ENCODE measurements at regions not wholly inside any gene's neighbourhood (a gene's known extent, or its start where the extent isn't known, plus 50 kb on each side); places are given as distances from the start of the nearest gene placed in this dataset.

DNA sequence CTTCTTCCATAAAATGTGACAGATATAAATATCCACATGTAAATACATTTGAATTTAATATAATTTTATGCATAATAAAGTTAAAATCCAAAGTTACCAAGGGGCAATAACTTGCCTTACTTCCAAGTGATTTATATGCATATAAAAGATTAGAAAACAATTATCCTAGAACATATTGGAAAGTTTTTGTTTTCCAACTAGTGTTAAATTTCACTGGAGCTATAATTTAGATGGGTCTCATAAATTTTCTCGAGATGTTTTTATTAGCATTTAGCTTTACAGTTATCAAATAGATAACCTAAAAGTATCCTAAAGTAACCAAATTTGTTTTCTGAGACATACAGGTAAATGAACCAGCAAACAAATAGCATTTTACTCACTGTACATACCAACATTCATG, 225.3 kb downstream of the SPRY2 start:
- Histone ChIP-seq H3K27ac (ENCODE audit: low read depth, low read length) (no peak overlapping the region), H3K4me3 (ENCODE audit: low read length in 2 of 2) (no peak overlapping the region), H3K27me3 (ENCODE audit: insufficient read depth, low read length) (no peaks in the 10 kb centered on the region), H3K36me3 (ENCODE audit: insufficient read depth, low read length) (no peaks in the 10 kb centered on the region), H3K4me1 (ENCODE audit: insufficient read depth, low read length) (no peaks in the 10 kb centered on the region), H3K9me3 (ENCODE audit: control insufficient read depth in 1 of 2, low read length in 2 of 2) (no peaks in the 10 kb centered on the region)
- ChIA-PET CTCF (ENCODE audit: partially characterized antibody) (no interaction called here), POLR2A (ENCODE audit: partially characterized antibody) (interaction anchor here (0.6 kb wide), 1 partner anchor 26 kb away, joined by 3 read pairs; no protein-coding TSS in a partner anchor)
- peaks cover 0 to 1% of the 10 kb centered on the region in 2 donors for H3K27me3 Mint-ChIP-seq
- no peak overlapping the region for H3K27ac Mint-ChIP-seq
- H3K4me1 Mint-ChIP-seq = no peaks in the 10 kb centered on the region
- peaks cover 0 to 4% (median 0%) of the 10 kb centered on the region in 8 donors for H3K9me3 Mint-ChIP-seq
- intact Hi-C loops (cut with micrococcal nuclease) = no loop called here
- no peak for DNase-seq
- no peaks in the 10 kb centered on the region for H3K36me3 Mint-ChIP-seq
- no peak overlapping the region for H3K4me3 Mint-ChIP-seq

DNA sequence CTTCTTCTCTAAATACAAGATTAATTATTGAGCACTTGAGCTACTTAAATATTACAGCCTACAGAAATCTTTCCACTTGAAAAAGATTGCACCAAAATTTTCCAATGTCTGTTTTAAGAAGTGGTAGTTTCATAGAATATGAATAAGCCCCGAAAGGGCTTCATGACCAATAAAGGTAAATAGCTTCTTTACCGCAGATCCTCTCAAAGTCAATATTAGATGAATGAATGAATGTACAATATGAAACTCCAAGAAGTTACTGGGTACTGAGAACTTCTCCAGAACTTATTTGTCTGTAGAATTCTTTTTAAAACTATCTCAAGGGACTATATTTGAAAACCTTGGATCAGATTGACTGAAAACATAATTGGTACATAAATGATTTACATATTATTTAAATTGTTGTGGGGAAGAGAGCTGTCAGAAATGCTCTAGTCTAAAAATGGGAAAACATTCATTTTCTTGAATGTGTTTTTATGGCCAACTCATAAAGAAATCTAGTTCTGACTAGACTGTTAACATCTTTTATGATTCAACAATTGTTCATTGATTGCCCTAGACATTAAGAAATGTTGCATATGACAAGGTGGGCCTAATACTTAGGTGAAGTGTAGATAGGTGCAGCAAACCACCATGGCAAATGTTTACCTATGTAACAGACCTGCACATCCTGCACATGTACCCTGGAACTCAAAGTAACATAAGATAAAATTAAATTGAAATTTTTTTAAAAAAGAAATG, 227.0 kb downstream of the SPRY2 start:
- H3K27me3 Mint-ChIP-seq = peaks cover 0 to 1% of the 10 kb centered on the region in 2 donors
- peaks cover 0 to 5% (median 1%) of the 10 kb centered on the region in 8 donors for H3K9me3 Mint-ChIP-seq
- H3K27ac ChIP-seq (ENCODE audit: low read depth, low read length) = no peak overlapping the region
- H3K4me1 Mint-ChIP-seq = no peaks in the 10 kb centered on the region
- H3K27ac Mint-ChIP-seq = no peak overlapping the region
- H3K4me3 ChIP-seq (ENCODE audit: low read length in 2 of 2) = no peak overlapping the region
- intact Hi-C loops (cut with micrococcal nuclease) = no loop called here
- no peak for DNase-seq
- CTCF ChIA-PET (ENCODE audit: partially characterized antibody) = no interaction called here
- H3K36me3 Mint-ChIP-seq = no peaks in the 10 kb centered on the region
- POLR2A ChIA-PET (ENCODE audit: partially characterized antibody) = no interaction called here
- no peaks in the 10 kb centered on the region for H3K9me3 ChIP-seq (ENCODE audit: control insufficient read depth in 1 of 2, low read length in 2 of 2)
- no peaks in the 10 kb centered on the region for H3K36me3 ChIP-seq (ENCODE audit: insufficient read depth, low read length)
- H3K4me1 ChIP-seq (ENCODE audit: insufficient read depth, low read length) = no peaks in the 10 kb centered on the region
- no peak overlapping the region for H3K4me3 Mint-ChIP-seq
- H3K27me3 ChIP-seq (ENCODE audit: insufficient read depth, low read length) = no peaks in the 10 kb centered on the region

GRCh38 chr13:80109303-80109702, 231.6 kb downstream of the SPRY2 start:
- no peaks in the 10 kb centered on the region for H3K27me3 Mint-ChIP-seq
- no peak for DNase-seq
- no peaks in the 10 kb centered on the region for H3K36me3 Mint-ChIP-seq
- peaks cover 0 to 12% (median 2%) of the 10 kb centered on the region in 8 donors for H3K9me3 Mint-ChIP-seq
- H3K27me3 ChIP-seq (ENCODE audit: insufficient read depth, low read length) = no peaks in the 10 kb centered on the region
- H3K9me3 ChIP-seq (ENCODE audit: control insufficient read depth in 1 of 2, low read length in 2 of 2) = no peaks in the 10 kb centered on the region
- H3K36me3 ChIP-seq (ENCODE audit: insufficient read depth, low read length) = no peaks in the 10 kb centered on the region
- ChIA-PET CTCF (ENCODE audit: partially characterized antibody) (no interaction called here), POLR2A (ENCODE audit: partially characterized antibody) (no interaction called here)
- no peak overlapping the region for H3K4me3 ChIP-seq (ENCODE audit: low read length in 2 of 2)
- no peak overlapping the region for H3K27ac Mint-ChIP-seq
- H3K4me1 Mint-ChIP-seq = no peaks in the 10 kb centered on the region
- no peak overlapping the region for H3K4me3 Mint-ChIP-seq
- intact Hi-C loops (cut with micrococcal nuclease) = no loop called here
- H3K27ac ChIP-seq (ENCODE audit: low read depth, low read length) = no peak overlapping the region
- H3K4me1 ChIP-seq (ENCODE audit: insufficient read depth, low read length) = no peaks in the 10 kb centered on the region

- intact Hi-C loops (cut with micrococcal nuclease) = no loop called here
- POLR2A ChIA-PET (ENCODE audit: partially characterized antibody) = no interaction called here
- H3K27me3 ChIP-seq (ENCODE audit: insufficient read depth, low read length) = no peaks in the 10 kb centered on the region
- Mint-ChIP-seq H3K27ac (no peak overlapping the region), H3K27me3 (no peaks in the 10 kb centered on the region), H3K36me3 (no peaks in the 10 kb centered on the region), H3K4me3 (no peak overlapping the region), H3K4me1 (no peaks in the 10 kb centered on the region), H3K9me3 (peaks cover 0 to 12% (median 5%) of the 10 kb centered on the region in 8 donors)
- H3K9me3 ChIP-seq (ENCODE audit: control insufficient read depth in 1 of 2, low read length in 2 of 2) = no peaks in the 10 kb centered on the region
- DNase-seq = no peak
- no peaks in the 10 kb centered on the region for H3K36me3 ChIP-seq (ENCODE audit: insufficient read depth, low read length)
- H3K4me3 ChIP-seq (ENCODE audit: low read length in 2 of 2) = no peak overlapping the region
- no peaks in the 10 kb centered on the region for H3K4me1 ChIP-seq (ENCODE audit: insufficient read depth, low read length)
- CTCF ChIA-PET (ENCODE audit: partially characterized antibody) = no interaction called here
- no peak overlapping the region for H3K27ac ChIP-seq (ENCODE audit: low read depth, low read length)
Measured at GRCh38 chr13:80105350-80105749, 235.6 kb downstream of the SPRY2 start.

DNA sequence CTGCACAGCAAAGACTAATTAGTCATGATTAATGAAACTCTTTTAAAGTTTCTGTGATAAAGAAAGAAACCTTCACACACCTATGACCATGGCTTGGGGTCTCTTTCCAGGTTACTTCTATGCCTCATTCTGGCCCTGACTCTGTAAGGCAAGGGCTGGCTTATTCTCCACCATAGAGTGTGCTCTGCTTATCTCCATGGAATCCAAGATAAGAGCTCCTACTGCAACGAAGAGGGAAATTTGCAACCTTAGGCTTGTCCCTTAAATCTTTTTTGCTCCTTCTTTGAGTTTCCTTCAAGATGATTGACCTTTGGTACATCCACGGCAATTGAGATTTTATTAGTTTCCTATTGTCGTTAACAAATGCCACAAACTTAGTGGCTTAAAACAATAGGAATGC, 239.9 kb downstream of the SPRY2 start:
- Histone ChIP-seq H3K4me1 (ENCODE audit: insufficient read depth, low read length) (no peaks in the 10 kb centered on the region), H3K36me3 (ENCODE audit: insufficient read depth, low read length) (no peaks in the 10 kb centered on the region), H3K4me3 (ENCODE audit: low read length in 2 of 2) (no peak overlapping the region), H3K27me3 (ENCODE audit: insufficient read depth, low read length) (no peaks in the 10 kb centered on the region), H3K27ac (ENCODE audit: low read depth, low read length) (no peak overlapping the region), H3K9me3 (ENCODE audit: control insufficient read depth in 1 of 2, low read length in 2 of 2) (no peaks in the 10 kb centered on the region)
- ChIA-PET POLR2A (ENCODE audit: partially characterized antibody) (no interaction called here), CTCF (ENCODE audit: partially characterized antibody) (no interaction called here)
- no peak for DNase-seq
- Mint-ChIP-seq H3K27ac (no peak overlapping the region), H3K4me1 (no peaks in the 10 kb centered on the region), H3K36me3 (no peaks in the 10 kb centered on the region), H3K27me3 (no peaks in the 10 kb centered on the region), H3K4me3 (no peak overlapping the region), H3K9me3 (peaks cover 0 to 12% (median 3%) of the 10 kb centered on the region in 8 donors)
- intact Hi-C loops (cut with micrococcal nuclease) = no loop called here

GRCh38 chr13:80100636-80101035, 240.3 kb downstream of the SPRY2 start:
- H3K36me3 ChIP-seq (ENCODE audit: insufficient read depth, low read length) = no peaks in the 10 kb centered on the region
- H3K4me1 ChIP-seq (ENCODE audit: insufficient read depth, low read length) = no peaks in the 10 kb centered on the region
- POLR2A ChIA-PET (ENCODE audit: partially characterized antibody) = no interaction called here
- CTCF ChIA-PET (ENCODE audit: partially characterized antibody) = no interaction called here
- intact Hi-C loops (cut with micrococcal nuclease) = no loop called here
- no peaks in the 10 kb centered on the region for H3K9me3 ChIP-seq (ENCODE audit: control insufficient read depth in 1 of 2, low read length in 2 of 2)
- H3K4me3 ChIP-seq (ENCODE audit: low read length in 2 of 2) = no peak overlapping the region
- no peak overlapping the region for H3K27ac Mint-ChIP-seq
- no peaks in the 10 kb centered on the region for H3K27me3 Mint-ChIP-seq
- DNase-seq = no peak
- no peaks in the 10 kb centered on the region for H3K4me1 Mint-ChIP-seq
- H3K36me3 Mint-ChIP-seq = no peaks in the 10 kb centered on the region
- peaks cover 0 to 9% (median 3%) of the 10 kb centered on the region in 8 donors for H3K9me3 Mint-ChIP-seq
- no peak overlapping the region for H3K4me3 Mint-ChIP-seq
- H3K27ac ChIP-seq (ENCODE audit: low read depth, low read length) = no peak overlapping the region
- no peaks in the 10 kb centered on the region for H3K27me3 ChIP-seq (ENCODE audit: insufficient read depth, low read length)

GRCh38 chr13:80097561-80097960, 243.4 kb downstream of the SPRY2 start:
- H3K4me3 ChIP-seq (ENCODE audit: low read length in 2 of 2) = no peak overlapping the region
- intact Hi-C loops (cut with micrococcal nuclease) = no loop called here
- DNase-seq = no peak
- H3K27ac ChIP-seq (ENCODE audit: low read depth, low read length) = no peak overlapping the region
- Mint-ChIP-seq H3K27me3 (no peaks in the 10 kb centered on the region), H3K36me3 (no peaks in the 10 kb centered on the region), H3K27ac (no peak overlapping the region), H3K4me3 (no peak overlapping the region), H3K9me3 (peaks cover 0 to 9% (median 3%) of the 10 kb centered on the region in 8 donors), H3K4me1 (no peaks in the 10 kb centered on the region)
- H3K36me3 ChIP-seq (ENCODE audit: insufficient read depth, low read length) = no peaks in the 10 kb centered on the region
- CTCF ChIA-PET (ENCODE audit: partially characterized antibody) = interaction anchor here (0.6 kb wide), 1 partner anchor 124 kb away, joined by 4 read pairs; no protein-coding TSS in a partner anchor
- POLR2A ChIA-PET (ENCODE audit: partially characterized antibody) = no interaction called here
- H3K27me3 ChIP-seq (ENCODE audit: insufficient read depth, low read length) = no peaks in the 10 kb centered on the region
- no peaks in the 10 kb centered on the region for H3K4me1 ChIP-seq (ENCODE audit: insufficient read depth, low read length)
- H3K9me3 ChIP-seq (ENCODE audit: control insufficient read depth in 1 of 2, low read length in 2 of 2) = no peaks in the 10 kb centered on the region

All from CD4-positive, alpha-beta memory T cell (primary cell).